ENCODE measurements at regions not wholly inside any gene's neighbourhood (a gene's known extent, or its start where the extent isn't known, plus 50 kb on each side); places are given as distances from the start of the nearest gene placed in this dataset.
"Not testable (repeated sequence)": the region's sequence is repeated elsewhere in the genome, so short reads cannot be mapped to it uniquely, and the experiment has no call there.

- no peak overlapping the region for H3K4me3 Mint-ChIP-seq
- no peaks in the 10 kb centered on the region for H3K36me3 Mint-ChIP-seq
- no peak overlapping the region for H3K27ac Mint-ChIP-seq
- no peaks in the 10 kb centered on the region for H3K9me3 Mint-ChIP-seq
- peaks cover 0 to 3% of the 10 kb centered on the region in 2 donors for H3K27me3 Mint-ChIP-seq
- DNase-seq (ENCODE audit: low spot score) (no peak), ATAC-seq (no peak)
- H3K4me1 Mint-ChIP-seq (ENCODE audit: low read depth in 2 of 2) = peaks cover under 1% of the 10 kb centered on the region in 2 donors
These were observed 83.5 kb upstream of the SYNCRIP start for GRCh38 chr6:85726206-85726605.

GRCh38 chr6:85715797-85716196, 73.1 kb upstream of the SYNCRIP start:
- Mint-ChIP-seq H3K27me3 (peaks cover 3 to 7% of the 10 kb centered on the region in 2 donors), H3K9me3 (no peaks in the 10 kb centered on the region), H3K4me1 (ENCODE audit: low read depth in 2 of 2) (peaks cover 1 to 3% of the 10 kb centered on the region in 2 donors), H3K4me3 (no peak overlapping the region), H3K27ac (no peak overlapping the region), H3K36me3 (peaks cover 6% of the 10 kb centered on the region)
- no peak for ATAC-seq
- DNase-seq (ENCODE audit: low spot score) = no peak

- Mint-ChIP-seq H3K4me1 (ENCODE audit: low read depth in 2 of 2) (no peaks in the 10 kb centered on the region), H3K9me3 (no peaks in the 10 kb centered on the region), H3K4me3 (no peak overlapping the region), H3K27me3 (peaks cover 3 to 7% of the 10 kb centered on the region in 2 donors), H3K27ac (no peak overlapping the region), H3K36me3 (peaks cover 6% of the 10 kb centered on the region)
- no peak for DNase-seq (ENCODE audit: low spot score)
- no peak for ATAC-seq
These were observed 72.3 kb upstream of the SYNCRIP start for GRCh38 chr6:85714893-85715530.

- no peaks in the 10 kb centered on the region for H3K4me1 Mint-ChIP-seq (ENCODE audit: low read depth in 2 of 2)
- no peak overlapping the region for H3K4me3 Mint-ChIP-seq
- H3K9me3 Mint-ChIP-seq = no peaks in the 10 kb centered on the region
- peaks cover 5 to 7% of the 10 kb centered on the region in 2 donors for H3K27me3 Mint-ChIP-seq
- H3K36me3 Mint-ChIP-seq = peaks cover 6% of the 10 kb centered on the region
- DNase-seq (ENCODE audit: low spot score) (no peak), ATAC-seq (no peak)
- H3K27ac Mint-ChIP-seq = no peak overlapping the region
These were observed 69.7 kb upstream of the SYNCRIP start for GRCh38 chr6:85712346-85712745.

GRCh38 chr6:85707515-85708145, 64.9 kb upstream of the SYNCRIP start:
- H3K9me3 Mint-ChIP-seq; H3K27me3 Mint-ChIP-seq; H3K27ac Mint-ChIP-seq; H3K4me3 Mint-ChIP-seq; ATAC-seq; H3K36me3 Mint-ChIP-seq; H3K4me1 Mint-ChIP-seq (ENCODE audit: low read depth in 2 of 2); DNase-seq (ENCODE audit: low spot score): not testable (repeated sequence)

GRCh38 chr6:85706272-85706671, 63.6 kb upstream of the SYNCRIP start:
- peak in 1 of 2 donors; percentile 57 for ATAC-seq
- Mint-ChIP-seq H3K4me1 (ENCODE audit: low read depth in 2 of 2) (no peaks in the 10 kb centered on the region), H3K9me3 (no peaks in the 10 kb centered on the region), H3K27me3 (peaks cover 0 to 5% of the 10 kb centered on the region in 2 donors), H3K36me3 (no peaks in the 10 kb centered on the region), H3K4me3 (no peak overlapping the region), H3K27ac (no peak overlapping the region)
- no peak for DNase-seq (ENCODE audit: low spot score)

- H3K4me1 Mint-ChIP-seq (ENCODE audit: low read depth in 2 of 2) = no peaks in the 10 kb centered on the region
- H3K9me3 Mint-ChIP-seq = no peaks in the 10 kb centered on the region
- no peaks in the 10 kb centered on the region for H3K36me3 Mint-ChIP-seq
- no peak overlapping the region for H3K27ac Mint-ChIP-seq
- DNase-seq (ENCODE audit: low spot score) (no peak), ATAC-seq (no peak)
- peaks cover 0 to 5% of the 10 kb centered on the region in 2 donors for H3K27me3 Mint-ChIP-seq
- H3K4me3 Mint-ChIP-seq = no peak overlapping the region
These were observed 62.5 kb upstream of the SYNCRIP start for GRCh38 chr6:85705220-85705619.

GRCh38 chr6:85703406-85703805, 60.7 kb upstream of the SYNCRIP start:
- H3K4me1 Mint-ChIP-seq (ENCODE audit: low read depth in 2 of 2) = no peaks in the 10 kb centered on the region
- peaks cover 5% of the 10 kb centered on the region for H3K36me3 Mint-ChIP-seq
- no peak overlapping the region for H3K4me3 Mint-ChIP-seq
- H3K27ac Mint-ChIP-seq = no peak overlapping the region
- DNase-seq (ENCODE audit: low spot score) (no peak), ATAC-seq (no peak)
- H3K27me3 Mint-ChIP-seq = peaks cover 7 to 13% of the 10 kb centered on the region in 2 donors
- no peaks in the 10 kb centered on the region for H3K9me3 Mint-ChIP-seq

Data from natural killer cell treated with Interleukin-12 subunit alpha and Interleukin-12 subunit beta and Interleukin-15 and Interleukin-18, amount 100 ng/mL, for 72 hours (primary cell).